GM19043 (cell line): ENCODE measurements at regions not wholly inside any gene's neighbourhood (a gene's known extent, or its start where the extent isn't known, plus 50 kb on each side); places are given as distances from the start of the nearest gene placed in this dataset.

Source experiments
- ATAC-seq: cut with Tn5 transposase; IDR thresholded peaks from one replicate; pipeline ENCODE4 v1.9.1; 2021; ENCODE audit warnings: low read depth; ENCODE audit not compliant: unreplicated experiment

- no peak for ATAC-seq
These were observed 55.0 kb upstream of the CTLA4 start for GRCh38 chr2:203812294-203813221.

- no peak for ATAC-seq
These were observed 53.9 kb upstream of the CTLA4 start for GRCh38 chr2:203813684-203814083.

GRCh38 chr2:203814661-203815540, 52.7 kb upstream of the CTLA4 start:
- ATAC-seq = peak; percentile 60

- no peak for ATAC-seq
These were observed 52.1 kb upstream of the CTLA4 start for GRCh38 chr2:203815541-203815898.

- ATAC-seq = no peak
These were observed 50.4 kb upstream of the CTLA4 start for GRCh38 chr2:203817147-203817546.
